Ovary (tissue), 3 donors: ENCODE measurements at regions not wholly inside any gene's neighbourhood (a gene's known extent, or its start where the extent isn't known, plus 50 kb on each side); places are given as distances from the start of the nearest gene placed in this dataset.

Experiments used
- EP300 ChIP-seq: sonication (generic); formaldehyde crosslinking; IDR thresholded peaks from one replicate; pipeline ENCODE4 v1.6.1; 2017; ENCODE audit warnings: antibody characterized with exemption
- POLR2A ChIP-seq: fragments of 450-650 bp; IDR thresholded peaks from one replicate; pipeline ENCODE4 v1.6.1; 2017; ENCODE audit warnings: antibody characterized with exemption, mild to moderate bottlenecking, moderate library complexity
- TF ChIP-seq, protein P1 (sequence below), 3 donors: fragments of 450-650 bp in 2 of 3; fragments of 200-600 bp in 1 of 3; IDR thresholded peaks; one replicate each; pipeline versions ENCODE4 v1.5.1 to v1.8.0; 2016 to 2022; ENCODE audit warnings: antibody characterized with exemption in 3 of 3, mild to moderate bottlenecking in 1 of 3
- donor health status: DM: no; HTN: no; CAD: no.

GRCh38 chr13:67878376-67878775, 648.2 kb upstream of the PCDH9 start:
- TF ChIP-seq, protein P1, sequence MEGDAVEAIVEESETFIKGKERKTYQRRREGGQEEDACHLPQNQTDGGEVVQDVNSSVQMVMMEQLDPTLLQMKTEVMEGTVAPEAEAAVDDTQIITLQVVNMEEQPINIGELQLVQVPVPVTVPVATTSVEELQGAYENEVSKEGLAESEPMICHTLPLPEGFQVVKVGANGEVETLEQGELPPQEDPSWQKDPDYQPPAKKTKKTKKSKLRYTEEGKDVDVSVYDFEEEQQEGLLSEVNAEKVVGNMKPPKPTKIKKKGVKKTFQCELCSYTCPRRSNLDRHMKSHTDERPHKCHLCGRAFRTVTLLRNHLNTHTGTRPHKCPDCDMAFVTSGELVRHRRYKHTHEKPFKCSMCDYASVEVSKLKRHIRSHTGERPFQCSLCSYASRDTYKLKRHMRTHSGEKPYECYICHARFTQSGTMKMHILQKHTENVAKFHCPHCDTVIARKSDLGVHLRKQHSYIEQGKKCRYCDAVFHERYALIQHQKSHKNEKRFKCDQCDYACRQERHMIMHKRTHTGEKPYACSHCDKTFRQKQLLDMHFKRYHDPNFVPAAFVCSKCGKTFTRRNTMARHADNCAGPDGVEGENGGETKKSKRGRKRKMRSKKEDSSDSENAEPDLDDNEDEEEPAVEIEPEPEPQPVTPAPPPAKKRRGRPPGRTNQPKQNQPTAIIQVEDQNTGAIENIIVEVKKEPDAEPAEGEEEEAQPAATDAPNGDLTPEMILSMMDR (IDR thresholded peaks at IDR 0.05): no peak
- TF ChIP-seq POLR2A (no peak), EP300 (no peak)
